Skin epidermis (tissue), 12 donors: ENCODE measurements at regions not wholly inside any gene's neighbourhood (a gene's known extent, or its start where the extent isn't known, plus 50 kb on each side); places are given as distances from the start of the nearest gene placed in this dataset.
"Not testable (repeated sequence)": the region's sequence is repeated elsewhere in the genome, so short reads cannot be mapped to it uniquely, and the experiment has no call there.

Experiments used
- H3K27ac ChIP-seq, 21 experiments: fragments of 200-600 bp; sonication (generic) in 11 of 21; one replicate each; pipeline ENCODE4 v1.5.0; 2020; ENCODE audit warnings: mild to moderate bottlenecking in 3 of 21, inconsistent platforms in 2 of 21, moderate library complexity in 2 of 21
- H3K4me3 ChIP-seq, 7 experiments: fragments of 200-600 bp; sonication (generic) in 2 of 7; one replicate each; pipeline ENCODE4 v1.5.0; 2020; ENCODE audit warnings: inconsistent platforms in 2 of 7, mild to moderate bottlenecking in 2 of 7, moderate library complexity in 1 of 7

DNA sequence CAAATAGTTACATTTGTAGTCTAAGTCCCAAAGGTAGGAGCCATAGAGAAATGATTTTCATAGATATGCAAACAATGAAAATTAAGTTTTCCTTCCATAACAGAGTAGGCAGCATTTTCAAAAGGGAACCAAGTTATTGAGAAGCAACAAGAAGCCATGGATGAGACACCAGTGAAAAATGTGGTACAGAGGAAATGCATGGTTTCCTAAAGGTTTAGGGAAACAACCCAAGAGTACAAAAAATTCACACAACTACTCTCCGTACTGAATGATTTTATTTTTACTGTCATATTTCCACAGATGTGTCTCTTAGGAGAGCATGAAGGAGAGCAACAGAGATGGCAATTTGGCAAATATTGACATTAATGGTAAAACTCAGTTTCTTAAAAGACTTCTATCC is 1408.9 kb upstream of the PCDH7 start:
- H3K4me3 ChIP-seq = no peak overlapping the region

GRCh38 chr4:29319663-29320340 is 1400.4 kb upstream of the PCDH7 start:
- H3K4me3 ChIP-seq = no peak overlapping the region
- no peak overlapping the region for H3K27ac ChIP-seq

More for the DNA sequence above, 1408.9 kb upstream of the PCDH7 start:
- H3K27ac ChIP-seq = no peak overlapping the region

DNA sequence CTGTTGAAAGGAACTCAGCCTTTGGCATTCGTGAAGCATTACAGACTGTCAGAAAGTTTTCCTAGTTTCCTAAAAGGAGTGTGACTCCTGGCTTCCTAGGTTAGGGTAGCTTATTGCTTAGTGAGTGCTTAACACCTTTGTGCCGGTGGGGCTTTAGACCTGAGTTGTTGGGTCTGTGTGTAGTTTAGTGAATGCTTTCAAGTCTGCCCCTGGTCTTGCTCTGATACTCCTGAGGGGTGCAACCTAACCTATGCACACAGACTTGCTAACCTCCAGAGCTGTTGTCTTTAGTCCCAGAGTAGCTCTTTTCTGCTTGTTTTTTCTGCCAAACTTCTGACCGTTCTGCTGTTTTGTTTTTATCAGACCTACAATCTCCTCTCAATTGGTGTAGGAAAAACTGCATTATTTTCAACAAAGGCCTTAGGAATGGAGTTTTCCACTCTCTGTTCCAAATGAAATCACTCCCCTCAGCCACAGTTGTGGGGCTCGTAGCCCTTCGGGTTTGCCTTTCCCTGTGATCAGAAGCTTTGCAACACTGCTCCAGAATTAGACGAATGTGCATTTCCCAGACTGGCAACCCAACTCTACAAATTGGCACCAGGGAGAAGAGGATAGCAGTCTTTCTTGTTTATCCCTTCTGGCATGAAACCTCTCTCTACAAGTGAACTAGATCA is 1399.1 kb upstream of the PCDH7 start:
- H3K27ac ChIP-seq = no peak overlapping the region
- no peak overlapping the region for H3K4me3 ChIP-seq

GRCh38 chr4:29326004-29326403 is 1394.2 kb upstream of the PCDH7 start:
- Histone ChIP-seq H3K4me3 (no peak overlapping the region), H3K27ac (no peak overlapping the region)

DNA sequence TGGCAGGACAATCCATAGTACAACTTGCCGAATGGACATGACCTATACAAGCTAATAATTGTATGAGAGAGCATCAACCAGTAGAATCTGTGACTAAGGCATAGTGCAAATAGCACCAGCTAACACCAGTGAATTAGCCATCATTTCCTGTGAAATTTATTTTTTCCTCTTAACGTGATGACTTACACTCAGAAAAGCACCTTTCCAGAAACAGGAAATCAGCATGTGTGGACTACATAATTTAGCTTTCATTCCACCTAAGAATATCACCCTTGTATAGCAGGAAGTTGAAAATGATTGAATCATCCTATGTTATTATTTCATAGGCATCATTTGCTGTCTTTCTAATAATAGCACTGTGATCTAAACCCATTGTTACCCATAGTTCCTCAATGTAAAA is 1393.4 kb upstream of the PCDH7 start:
- Histone ChIP-seq H3K27ac (no peak overlapping the region), H3K4me3 (no peak overlapping the region)

DNA sequence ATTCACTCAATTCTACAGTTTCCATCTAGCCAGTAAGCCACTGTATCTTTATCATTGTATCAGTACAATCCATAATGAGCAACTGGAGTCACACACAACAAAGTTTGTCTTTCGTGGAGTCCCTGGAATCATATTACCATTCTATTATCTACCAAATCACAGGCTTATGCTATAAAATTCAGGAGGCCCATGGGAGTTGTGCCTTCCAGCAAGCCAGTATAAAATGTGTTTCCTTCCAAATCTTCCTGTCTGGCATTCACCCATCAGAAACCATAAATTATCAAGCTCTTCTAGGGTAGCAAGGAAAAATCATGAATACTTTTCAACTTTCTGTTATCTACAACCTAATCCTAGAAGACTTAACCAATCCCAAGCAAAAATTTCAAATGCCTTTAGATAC is 1383.3 kb upstream of the PCDH7 start:
- H3K4me3 ChIP-seq = no peak overlapping the region
- H3K27ac ChIP-seq = no peak overlapping the region

- H3K4me3 ChIP-seq = no peak overlapping the region
Measured at GRCh38 chr4:29372971-29373370, 1347.2 kb upstream of the PCDH7 start.

GRCh38 chr4:29375716-29376115 is 1344.5 kb upstream of the PCDH7 start:
- H3K4me3 ChIP-seq = no peak overlapping the region
- H3K27ac ChIP-seq = no peak overlapping the region

More at GRCh38 chr4:29372971-29373370, 1347.2 kb upstream of the PCDH7 start:
- H3K27ac ChIP-seq = no peak overlapping the region

DNA sequence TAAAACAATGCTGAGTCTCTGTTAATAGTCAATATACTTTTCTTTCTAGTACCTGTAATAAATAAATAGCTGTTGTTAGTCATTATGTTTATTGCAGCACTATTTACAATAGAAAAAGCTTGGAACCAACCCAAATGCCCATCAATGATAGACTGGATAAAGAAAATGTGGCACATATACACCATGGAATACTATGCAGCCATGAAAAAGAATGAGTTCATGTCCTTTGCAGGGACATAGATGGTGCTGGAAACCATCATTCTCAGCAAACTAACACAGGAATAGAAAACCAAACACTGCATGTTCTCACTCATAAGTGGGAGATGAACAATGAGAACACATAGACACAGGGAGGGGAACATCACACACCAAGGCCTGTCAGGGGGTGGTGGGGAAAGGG is 1341.9 kb upstream of the PCDH7 start:
- H3K4me3 ChIP-seq, H3K27ac ChIP-seq: not testable (repeated sequence)

- H3K4me3 ChIP-seq = no peak overlapping the region
- H3K27ac ChIP-seq = no peak overlapping the region
Measured at GRCh38 chr4:29390921-29391320, 1329.2 kb upstream of the PCDH7 start.

DNA sequence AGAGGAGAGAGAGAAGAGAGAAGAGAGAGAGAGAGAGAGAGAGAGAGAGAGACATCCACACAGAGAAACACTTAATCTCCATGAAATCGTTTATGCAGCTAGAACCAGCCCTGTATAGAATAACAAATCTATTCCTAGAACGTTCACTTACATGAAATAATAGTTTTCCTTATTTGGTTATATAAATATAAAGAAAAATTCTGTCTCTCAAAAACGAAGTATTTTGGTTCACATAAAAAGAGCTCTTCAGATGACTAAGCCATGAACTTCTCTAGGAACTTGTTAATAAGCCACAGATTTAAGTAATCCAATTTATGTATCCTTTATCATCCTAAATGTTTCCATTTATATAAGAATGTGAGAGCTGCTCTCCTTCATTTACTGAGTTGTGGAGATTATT is 1315.1 kb upstream of the PCDH7 start:
- no peak overlapping the region for H3K27ac ChIP-seq

DNA sequence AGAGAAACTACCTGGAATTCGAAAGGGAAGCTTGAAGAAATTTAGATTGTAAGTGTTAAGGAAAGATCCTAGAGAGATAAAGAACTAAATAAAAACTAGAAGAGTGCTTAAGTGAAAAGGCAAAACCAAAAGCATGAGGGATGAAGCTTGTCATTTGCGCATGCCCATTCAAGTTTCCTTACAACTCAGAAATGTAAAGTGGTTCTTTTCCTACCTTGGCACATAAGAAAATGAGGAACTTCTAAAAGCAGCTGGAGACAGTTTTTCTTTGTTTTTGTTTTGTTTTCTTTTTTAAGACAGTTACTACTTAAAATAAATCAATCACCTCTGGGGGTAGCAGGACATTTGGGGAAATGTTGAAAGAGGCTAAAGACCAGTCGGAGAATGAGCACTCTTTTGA is 1304.4 kb upstream of the PCDH7 start:
- no peak overlapping the region for H3K4me3 ChIP-seq
- H3K27ac ChIP-seq = no peak overlapping the region

More for the DNA sequence above, 1315.1 kb upstream of the PCDH7 start:
- no peak overlapping the region for H3K4me3 ChIP-seq

DNA sequence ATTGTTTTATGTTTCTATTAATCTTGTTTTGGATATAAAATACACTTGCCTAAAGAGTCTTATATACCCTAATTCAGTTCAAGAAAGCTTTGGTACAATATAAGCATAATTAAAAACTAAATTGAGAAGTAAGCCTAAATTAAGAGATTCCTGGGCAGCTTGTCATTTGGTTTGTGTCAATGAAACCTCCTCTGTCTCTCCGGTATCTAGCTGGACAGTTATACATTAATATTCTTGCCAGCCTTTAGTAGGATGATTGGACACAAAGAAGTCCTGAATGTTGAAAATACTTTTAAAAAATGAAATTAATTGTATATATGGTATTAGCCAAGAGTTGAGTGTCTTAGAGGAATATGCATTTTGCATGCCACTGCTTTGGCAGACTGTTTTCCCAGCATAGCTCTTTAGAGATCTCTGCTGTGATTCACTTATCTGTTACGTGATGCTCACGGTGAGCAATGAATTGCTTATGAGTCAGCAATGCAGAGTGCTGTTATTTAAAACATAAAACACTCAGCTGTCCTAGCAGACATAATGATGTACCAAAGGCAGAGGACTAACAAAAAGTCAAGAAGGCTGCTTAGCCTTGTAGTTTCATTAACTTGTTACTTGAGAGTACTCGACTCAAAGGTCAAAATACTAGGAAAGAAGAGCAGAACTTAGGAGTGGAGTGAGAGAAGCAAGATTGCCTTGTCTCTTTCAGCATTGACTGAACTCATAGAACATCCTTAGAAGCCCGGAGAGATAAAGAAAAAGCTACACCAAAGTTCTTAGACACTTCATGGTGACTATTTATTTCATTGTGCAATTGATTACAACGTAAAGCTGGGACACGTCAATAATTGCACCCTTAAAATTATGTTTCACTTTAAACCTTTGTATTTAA is 1296.1 kb upstream of the PCDH7 start:
- no peak overlapping the region for H3K27ac ChIP-seq

DNA sequence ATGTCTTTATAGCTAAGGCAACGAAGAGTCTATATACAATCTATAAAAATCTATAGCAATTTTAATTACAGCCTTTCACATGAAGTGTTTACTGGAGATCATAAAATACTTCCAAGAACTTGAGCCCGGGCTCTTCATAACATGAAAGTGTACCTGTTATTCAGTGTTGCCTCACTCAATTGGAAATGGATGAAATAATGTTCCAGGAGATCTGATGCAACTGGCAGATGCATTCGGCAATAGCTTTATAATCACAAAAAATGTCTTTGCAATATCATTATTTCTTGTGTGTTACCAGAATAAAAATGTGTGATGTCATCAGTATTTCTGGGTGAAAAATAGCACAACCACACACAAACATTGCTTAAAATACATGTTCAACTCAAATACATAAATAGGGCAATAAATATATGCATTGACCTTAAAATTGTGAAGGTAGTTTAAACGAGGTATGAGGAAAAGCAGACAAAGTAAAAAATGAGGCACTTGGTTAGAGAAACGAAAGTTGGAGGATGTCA is 1266.8 kb upstream of the PCDH7 start:
- H3K27ac ChIP-seq = no peak overlapping the region
- H3K4me3 ChIP-seq = no peak overlapping the region

More for the DNA sequence above, 1296.1 kb upstream of the PCDH7 start:
- no peak overlapping the region for H3K4me3 ChIP-seq

GRCh38 chr4:29459926-29460325 is 1260.2 kb upstream of the PCDH7 start:
- H3K27ac ChIP-seq = no peak overlapping the region
- H3K4me3 ChIP-seq = no peak overlapping the region

DNA sequence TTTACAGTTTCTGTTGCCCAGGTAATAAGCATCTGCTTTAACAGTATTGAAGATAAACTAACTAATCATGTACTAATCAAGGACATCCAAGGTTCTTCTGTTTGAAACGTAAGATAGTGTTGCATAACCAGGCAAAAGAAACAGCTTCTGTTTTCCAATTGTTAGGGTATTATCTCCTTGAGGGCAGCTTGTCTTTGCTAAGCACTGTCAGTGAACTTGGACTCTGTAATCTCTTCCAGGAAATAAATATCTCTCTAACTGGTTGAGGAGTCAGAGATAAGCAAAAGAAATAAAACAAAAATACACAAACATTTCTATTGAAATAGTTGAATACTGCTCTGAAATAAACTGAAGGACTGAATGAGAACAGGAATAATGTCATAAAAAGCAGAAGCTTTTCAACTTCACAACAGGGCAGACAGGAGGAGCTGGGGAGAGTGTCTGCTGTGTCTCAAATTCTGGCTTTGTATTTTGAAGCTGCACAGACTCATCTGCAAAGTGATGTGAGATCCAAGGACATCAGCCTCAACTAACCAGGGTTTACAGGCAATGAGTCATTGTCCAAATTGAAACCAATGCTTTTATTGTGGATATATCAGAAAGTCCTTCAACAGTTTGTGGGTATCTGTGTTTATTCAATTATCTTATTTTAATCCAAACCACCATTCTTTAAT is 1253.0 kb upstream of the PCDH7 start:
- Histone ChIP-seq H3K4me3 (no peak overlapping the region), H3K27ac (no peak overlapping the region)
